Astrocyte of the cerebellum (primary cell): ENCODE measurements at regions not wholly inside any gene's neighbourhood (a gene's known extent, or its start where the extent isn't known, plus 50 kb on each side); places are given as distances from the start of the nearest gene placed in this dataset.

Experiments used
- DNase-seq: peaks from one replicate; pipeline ENCODE4 v3.0.0-alpha.2; 2011; ENCODE audit warnings: low read depth
- H3K4me3 ChIP-seq: 2 replicates; pipeline ENCODE4 v1.5.1; 2011; ENCODE audit warnings: mild to moderate bottlenecking, low read depth, low read length, moderate library complexity
- CTCF ChIP-seq: IDR thresholded peaks from 2 replicates; pipeline ENCODE4 v1.5.1; 2012; ENCODE audit warnings: low read length, low read depth, moderate library complexity, mild to moderate bottlenecking; ENCODE audit errors: missing control alignments
- in situ Hi-C: cut with HindIII; loops from 2 replicates; pipeline ENCODE4 v1.10.0; 2017; ENCODE audit warnings: low sequenced_read_pairs

DNA sequence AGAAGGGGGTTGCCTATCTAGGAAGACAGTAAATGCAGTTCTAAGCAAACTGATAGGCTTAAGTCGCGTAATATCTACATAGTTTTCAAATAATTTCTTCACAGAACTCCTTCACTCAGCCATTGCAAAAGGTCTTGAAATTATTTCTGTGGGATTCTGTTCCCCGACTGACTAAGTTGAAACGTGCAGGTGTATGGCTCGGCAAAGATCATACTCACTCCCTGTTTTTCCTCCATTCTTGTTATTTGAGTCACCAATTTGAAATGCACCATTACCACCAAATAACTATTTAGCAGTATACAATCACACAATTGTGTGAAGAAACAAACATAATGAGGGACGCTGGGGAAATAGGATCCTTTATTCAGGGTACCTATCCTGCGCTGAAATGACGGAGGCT, 771.1 kb downstream of the GATA3 start:
- in situ Hi-C loops = no loop called here
- no peak overlapping the region for H3K4me3 ChIP-seq
- no peak for TF ChIP-seq CTCF

GRCh38 chr10:8829592-8829991, 775.1 kb downstream of the GATA3 start:
- H3K4me3 ChIP-seq = no peak overlapping the region
- no peak for DNase-seq
- TF ChIP-seq CTCF = no peak
- in situ Hi-C loops = no loop called here

More for the DNA sequence above, 771.1 kb downstream of the GATA3 start:
- no peak for DNase-seq

DNA sequence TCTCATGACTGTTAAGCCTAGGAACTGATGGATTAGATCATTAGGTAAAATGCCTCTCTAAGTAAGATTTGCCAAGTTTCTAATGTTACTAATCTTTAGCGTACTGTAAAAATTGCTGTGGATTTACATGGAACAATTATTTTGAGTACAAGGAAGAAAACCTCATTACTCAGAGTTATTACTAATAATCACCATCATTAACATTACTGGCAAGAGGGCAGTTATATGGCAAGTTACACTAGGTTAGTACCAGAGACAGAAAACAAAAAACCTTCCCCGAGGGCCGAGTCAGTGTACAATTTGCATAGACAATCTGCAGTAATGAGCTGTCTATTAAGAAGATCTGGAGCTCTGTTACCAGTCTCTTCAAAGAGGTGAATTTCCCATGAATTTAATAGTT, 775.6 kb downstream of the GATA3 start:
- in situ Hi-C loops = no loop called here
- DNase-seq = no peak
- no peak overlapping the region for H3K4me3 ChIP-seq
- TF ChIP-seq CTCF = no peak

DNA sequence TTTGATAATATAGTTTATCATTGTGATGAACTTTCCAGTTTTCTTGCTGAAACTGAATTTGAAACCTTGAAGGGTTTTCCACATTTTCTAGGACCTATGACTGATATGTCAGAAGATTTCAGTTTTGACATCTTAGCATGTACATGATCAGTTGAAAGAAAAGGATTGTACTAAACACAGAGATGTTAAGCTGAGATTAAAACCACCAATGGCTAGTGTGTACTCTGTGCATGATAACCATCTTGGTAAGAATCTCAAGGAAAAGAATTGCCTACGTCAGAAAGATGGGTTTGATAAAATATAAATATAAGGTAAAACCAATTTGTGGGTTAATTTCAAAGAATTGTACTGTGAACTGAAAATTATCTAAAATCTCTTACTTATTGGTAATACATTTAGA, 776.4 kb downstream of the GATA3 start:
- no peak for DNase-seq
- in situ Hi-C loops = no loop called here
- no peak for TF ChIP-seq CTCF
- H3K4me3 ChIP-seq = no peak overlapping the region

DNA sequence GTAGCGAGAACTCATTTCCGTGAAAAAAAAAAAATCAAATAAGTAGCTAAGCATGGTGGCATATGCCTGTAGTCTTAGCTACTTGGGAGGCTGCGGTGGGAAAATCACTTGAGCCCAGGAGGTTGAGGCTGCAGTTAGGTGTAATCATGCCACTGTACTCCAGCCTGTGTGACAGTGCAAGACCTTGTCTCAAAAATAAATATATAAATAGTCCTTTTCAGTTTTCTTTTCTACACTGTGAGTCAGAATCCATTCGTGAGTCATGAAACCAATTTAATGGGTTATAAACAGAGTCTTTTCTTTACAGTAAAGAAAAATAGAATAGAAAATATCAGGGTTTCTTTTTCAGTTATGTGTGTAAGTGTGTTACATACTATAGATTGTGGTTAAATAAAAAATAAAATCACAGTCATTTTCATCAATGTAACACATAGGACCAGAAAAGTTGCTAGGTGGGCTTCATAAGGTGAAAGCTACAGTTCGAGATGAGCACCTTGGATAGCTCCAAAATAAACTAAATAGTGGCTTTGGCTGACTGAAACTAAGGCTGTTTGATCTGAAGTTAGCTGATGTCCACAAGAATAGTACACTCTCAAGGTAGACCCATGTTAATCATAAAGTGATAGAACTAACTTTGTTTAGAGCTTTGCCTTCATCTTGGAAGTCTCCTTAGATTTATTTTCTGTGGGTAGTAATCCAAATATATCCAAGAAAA, 781.1 kb downstream of the GATA3 start:
- H3K4me3 ChIP-seq = no peak overlapping the region
- no peak for TF ChIP-seq CTCF
- DNase-seq = no peak
- in situ Hi-C loops = no loop called here

GRCh38 chr10:8840356-8840755, 785.9 kb downstream of the GATA3 start:
- DNase-seq = no peak
- in situ Hi-C loops = no loop called here
- TF ChIP-seq CTCF = no peak
- no peak overlapping the region for H3K4me3 ChIP-seq
